HCT116 (cell line): ENCODE measurements at regions not wholly inside any gene's neighbourhood (a gene's known extent, or its start where the extent isn't known, plus 50 kb on each side); places are given as distances from the start of the nearest gene placed in this dataset.

Experiments
- ATAC-seq: fragments of 200-7000 bp; cut with Tn5 transposase; 2 replicates; pipeline ENCODE4 v1.9.1; 2020; ENCODE audit warnings: mild to moderate bottlenecking, moderate library complexity
- BruUV-seq: library from RNA; stranded (reverse); fragments of 400-500 nt; replicated peaks from 2 replicates; lab custom pipeline; 2021; lab: Mats Ljungman, UMichigan
- CTCF ChIA-PET: fragments of 300-600 bp; sonication (Branson Sonifier 250); formaldehyde crosslinking; loops from one replicate; lab custom pipeline; 2021; ENCODE audit warnings: antibody characterized with exemption; lab: Charles Lee
- POLR2A ChIA-PET: fragments of 300-600, 350-600 bp; sonication (Branson Sonifier 250); formaldehyde crosslinking; loops from one replicate; lab custom pipeline; 2021; ENCODE audit warnings: antibody characterized with exemption; lab: Charles Lee
- RAD21 ChIA-PET, 2 experiments: fragments of 300-600 bp; sonication (Branson Sonifier 250); formaldehyde crosslinking; loops; one replicate each; lab custom pipeline; 2023; ENCODE audit warnings: low total read pairs in 2 of 2; ENCODE audit not compliant: uncharacterized antibody in 2 of 2, unreplicated experiment in 2 of 2, low non-redundant PET in 1 of 2; lab: Charles Lee
- DNase-seq: peaks from one replicate; pipeline ENCODE4 v3.0.0-alpha.2; 2010; ENCODE audit warnings: low read depth, low spot score
- H2AFZ ChIP-seq: fragments of 200-600 bp; shearing (Covaris generic), sonication (generic); 2 replicates; pipeline ENCODE4 v1.6.1; 2017; ENCODE audit warnings: low read depth, mixed run types, mixed read lengths, antibody characterized with exemption, low read length; ENCODE audit not compliant: poor library complexity, severe bottlenecking
- H3K27ac ChIP-seq: 2 replicates; pipeline ENCODE4 v1.5.1; 2012; ENCODE audit warnings: low read depth, low read length
- H3K27me3 ChIP-seq: fragments of 200-600 bp; sonication (generic); 2 replicates; pipeline ENCODE4 v1.6.1; 2016; ENCODE audit warnings: mixed run types, low read length, mixed read lengths; ENCODE audit not compliant: insufficient read depth
- H3K36me3 ChIP-seq, 2 experiments: fragments of 200-500 bp in 1 of 2; fragments of 200-600 bp in 1 of 2; sonication (Bioruptor generic) in 1 of 2; sonication (generic) in 1 of 2; 2 replicates each; pipeline versions ENCODE4 v1.5.1 to v1.6.1; 2014 to 2016; ENCODE audit warnings: low read length in 2 of 2, inconsistent platforms in 1 of 2, mixed read lengths in 1 of 2, mixed run types in 1 of 2; ENCODE audit not compliant: insufficient read depth in 2 of 2, control insufficient read depth in 1 of 2
- H3K4me1 ChIP-seq, 2 experiments: fragments of 200-600 bp in 1 of 2; sonication (generic) in 1 of 2; 2 replicates each; pipeline versions ENCODE4 v1.5.1 to v1.6.1; 2012 to 2017; ENCODE audit warnings: low read length in 2 of 2, inconsistent platforms in 1 of 2, mild to moderate bottlenecking in 1 of 2, mixed read lengths in 1 of 2, mixed run types in 1 of 2, moderate library complexity in 1 of 2; ENCODE audit not compliant: insufficient read depth in 2 of 2, control insufficient read depth in 1 of 2
- H3K4me2 ChIP-seq: fragments of 200-600 bp; sonication (generic); 2 replicates; pipeline ENCODE4 v1.6.1; 2017; ENCODE audit warnings: mixed run types, low read length, mixed read lengths
- H3K4me3 ChIP-seq, 2 experiments: fragments of 200-600 bp in 1 of 2; sonication (generic) in 1 of 2; replicated peaks in 1 of 2; 2 replicates each; pipeline ENCODE4 v1.5.1; 2011 to 2016; ENCODE audit warnings: low read length in 2 of 2, control low read depth in 1 of 2, low read depth in 1 of 2, mild to moderate bottlenecking in 1 of 2, mixed read lengths in 1 of 2, mixed run types in 1 of 2
- H3K79me2 ChIP-seq: fragments of 200-600 bp; sonication (generic); 2 replicates; pipeline ENCODE4 v1.6.1; 2017; ENCODE audit warnings: mild to moderate bottlenecking, mixed run types, low read length, moderate library complexity, mixed read lengths; ENCODE audit not compliant: insufficient read depth
- H3K9ac ChIP-seq: fragments of 200-600 bp; sonication (generic); 2 replicates; pipeline ENCODE4 v1.6.1; 2016; ENCODE audit warnings: low read length, mixed read lengths
- H3K9me2 ChIP-seq: fragments of 200-600 bp; sonication (generic), shearing (Covaris generic); 2 replicates; pipeline ENCODE4 v1.6.1; 2017; ENCODE audit warnings: mixed run types, mild to moderate bottlenecking, moderate library complexity; ENCODE audit not compliant: insufficient read depth
- H3K9me3 ChIP-seq, 2 experiments: fragments of 200-500 bp in 1 of 2; fragments of 200-600 bp in 1 of 2; sonication (Bioruptor generic) in 1 of 2; sonication (generic) in 1 of 2; 2 replicates each; pipeline ENCODE4 v1.6.1; 2014 to 2017; ENCODE audit warnings: low read length in 2 of 2, mixed read lengths in 2 of 2, inconsistent platforms in 1 of 2, low read depth in 1 of 2, mild to moderate bottlenecking in 1 of 2, mixed run types in 1 of 2, moderate library complexity in 1 of 2; ENCODE audit not compliant: control insufficient read depth in 1 of 2, insufficient read depth in 1 of 2
- H4K20me1 ChIP-seq: fragments of 200-600 bp; sonication (generic), shearing (Covaris generic); 2 replicates; pipeline ENCODE4 v1.6.1; 2017; ENCODE audit warnings: mixed run types, mild to moderate bottlenecking, moderate library complexity; ENCODE audit not compliant: insufficient read depth
- ELF1 ChIP-seq: IDR thresholded peaks from 2 replicates; pipeline ENCODE4 v1.6.1; 2012; ENCODE audit warnings: low read depth, borderline replicate concordance
- EZH2phosphoT487 ChIP-seq: fragments of 200-600 bp; IDR thresholded peaks from 2 replicates; pipeline ENCODE4 v1.6.1; 2018; ENCODE audit warnings: antibody characterized with exemption, borderline replicate concordance
- SIN3A ChIP-seq: IDR thresholded peaks from 2 replicates; pipeline ENCODE4 v1.6.1; 2012; ENCODE audit warnings: low read depth
- SRF ChIP-seq: IDR thresholded peaks from 2 replicates; pipeline ENCODE4 v1.6.1; 2012; ENCODE audit warnings: low read depth
- TCF7L2 ChIP-seq: IDR thresholded peaks from 2 replicates; pipeline ENCODE4 v1.7.0; 2011; ENCODE audit warnings: borderline replicate concordance, inconsistent platforms; ENCODE audit not compliant: insufficient read depth, insufficient read length; ENCODE audit errors: extremely low read depth
- YY1 ChIP-seq: IDR thresholded peaks from 2 replicates; pipeline ENCODE4 v1.6.1; 2011; ENCODE audit warnings: low read length, low read depth, moderate library complexity, mild to moderate bottlenecking; ENCODE audit not compliant: insufficient replicate concordance; ENCODE audit errors: extremely low read depth
- intact Hi-C: fragments of 100-400 bp; cut with micrococcal nuclease; formaldehyde crosslinking; loops from 2 replicates; pipeline ENCODE4 v1.10.0; 2022

GRCh38 chr13:53110181-53110580 is 81.6 kb downstream of the OLFM4 start:
- H2AFZ ChIP-seq: no peak overlapping the region
- no peaks in the 10 kb centered on the region for H3K9me2 ChIP-seq
- CTCF ChIA-PET: no interaction called here
- no peak overlapping the region for H3K9ac ChIP-seq
- TF ChIP-seq EZH2phosphoT487 (no peak), SIN3A (no peak), TCF7L2 (no peak), SRF (no peak)
- no peaks in the 10 kb centered on the region for H3K4me1 ChIP-seq
- intact Hi-C loops: no loop called here
- H3K9me3 ChIP-seq: no peaks in the 10 kb centered on the region
- H3K36me3 ChIP-seq: no peaks in the 10 kb centered on the region
- H3K4me3 ChIP-seq: no peak overlapping the region
- ATAC-seq (no peak), DNase-seq (no peak)
- H3K79me2 ChIP-seq: no peaks in the 10 kb centered on the region
- H3K27me3 ChIP-seq: no peaks in the 10 kb centered on the region
- no peaks in the 10 kb centered on the region for H4K20me1 ChIP-seq
- RAD21 ChIA-PET: no interaction called here
- no peak overlapping the region for H3K27ac ChIP-seq
- POLR2A ChIA-PET: no interaction called here
- H3K4me2 ChIP-seq: no peak overlapping the region
- no TSS peak for BruUV-seq

- intact Hi-C loops: no loop called here
- Histone ChIP-seq H3K9me2 (no peaks in the 10 kb centered on the region), H3K79me2 (no peaks in the 10 kb centered on the region), H2AFZ (no peak overlapping the region), H3K27me3 (no peaks in the 10 kb centered on the region), H3K4me2 (no peak overlapping the region), H4K20me1 (no peaks in the 10 kb centered on the region)
- no peak for TF ChIP-seq YY1
- TF ChIP-seq EZH2phosphoT487: no peak
- no peak for TF ChIP-seq ELF1
- TF ChIP-seq SIN3A: no peak
- TF ChIP-seq, all 23 proteins: peak for 0
- Histone ChIP-seq H3K27ac (no peak overlapping the region), H3K4me3 (no peak overlapping the region), H3K36me3 (no peaks in the 10 kb centered on the region), H3K4me1 (no peaks in the 10 kb centered on the region), H3K9ac (no peak overlapping the region), H3K9me3 (no peaks in the 10 kb centered on the region)
- DNase-seq (no peak), ATAC-seq (no peak)
- ChIA-PET POLR2A (no interaction called here), CTCF (no interaction called here), RAD21 (no interaction called here)
- no TSS peak for BruUV-seq
Observed at GRCh38 chr13:53110614-53111013, 82.0 kb downstream of the OLFM4 start.
